Smooth muscle cell (in vitro differentiated cells): ENCODE measurements at regions not wholly inside any gene's neighbourhood (a gene's known extent, or its start where the extent isn't known, plus 50 kb on each side); places are given as distances from the start of the nearest gene placed in this dataset.
"Not testable (repeated sequence)": the region's sequence is repeated elsewhere in the genome, so short reads cannot be mapped to it uniquely, and the experiment has no call there.

ENCODE experiments used
- DNase-seq: peaks from one replicate; lab custom pipeline; 2025; ENCODE audit not compliant: unreplicated experiment; lab: John Stamatoyannopoulos, UW
- H2AFZ ChIP-seq: fragments of 200-600 bp; sonication (generic); 2 replicates; pipeline ENCODE4 v1.6.0; 2016; ENCODE audit warnings: antibody characterized with exemption, low read depth, mild to moderate bottlenecking
- H3F3A ChIP-seq: fragments of 200-600 bp; sonication (generic); 2 replicates; pipeline ENCODE4 v1.6.0; 2017; ENCODE audit warnings: antibody characterized with exemption, low read depth
- H3K27ac ChIP-seq: fragments of 200-600 bp; sonication (generic); 2 replicates; pipeline ENCODE4 v1.5.1; 2016; ENCODE audit warnings: low read depth, mild to moderate bottlenecking
- H3K27me3 ChIP-seq: fragments of 200-600 bp; sonication (generic); 2 replicates; pipeline ENCODE4 v1.6.1; 2016; ENCODE audit warnings: low read depth, mild to moderate bottlenecking
- H3K36me3 ChIP-seq: fragments of 200-600 bp; sonication (generic); 2 replicates; pipeline ENCODE4 v1.5.1; 2016; ENCODE audit warnings: low read depth
- H3K4me1 ChIP-seq: fragments of 200-600 bp; sonication (generic); 2 replicates; pipeline ENCODE4 v1.5.1; 2016; ENCODE audit warnings: low read depth
- H3K4me2 ChIP-seq: fragments of 200-600 bp; sonication (generic); 2 replicates; pipeline ENCODE4 v1.6.0; 2016; ENCODE audit warnings: mild to moderate bottlenecking
- H3K4me3 ChIP-seq: fragments of 200-600 bp; sonication (generic); 2 replicates; pipeline ENCODE4 v1.5.1; 2016; ENCODE audit warnings: mild to moderate bottlenecking
- H3K79me2 ChIP-seq: fragments of 200-600 bp; sonication (generic); 2 replicates; pipeline ENCODE4 v1.6.0; 2016; ENCODE audit warnings: low read depth, mild to moderate bottlenecking
- H3K9ac ChIP-seq: fragments of 200-600 bp; sonication (generic); 2 replicates; pipeline ENCODE4 v1.6.0; 2016; ENCODE audit warnings: low read depth
- H3K9me3 ChIP-seq: fragments of 200-600 bp; sonication (generic); replicated peaks from 2 replicates; pipeline ENCODE4 v1.5.1; 2016; ENCODE audit warnings: low read depth
- H4K20me1 ChIP-seq: fragments of 200-600 bp; sonication (generic); 2 replicates; pipeline ENCODE4 v1.6.0; 2016; ENCODE audit warnings: low read depth
- CTCF ChIP-seq: fragments of 200-600 bp; sonication (generic); IDR thresholded peaks from 2 replicates; pipeline ENCODE4 v1.5.1; 2017; ENCODE audit warnings: borderline replicate concordance, mild to moderate bottlenecking, antibody characterized with exemption; ENCODE audit not compliant: insufficient read depth, poor library complexity, severe bottlenecking
- WGBS: methylation state at CpG from one replicate; pipeline ENCODE4 v1.1.7; 2016; ENCODE audit warnings: low lambda C conversion rate; 5-methylcytosine and 5-hydroxymethylcytosine counted together

GRCh38 chr10:64416011-64416410 is 894.8 kb downstream of the REEP3 start:
- 86% methylated on average over 1 of the region's 1 CpG for WGBS
- Histone ChIP-seq H3K79me2 (no peaks in the 10 kb centered on the region), H3K27ac (no peak overlapping the region), H3K4me3 (no peak overlapping the region), H3K4me2 (no peak overlapping the region), H3K9ac (no peak overlapping the region), H2AFZ (no peak overlapping the region), H3K4me1 (no peaks in the 10 kb centered on the region), H4K20me1 (no peaks in the 10 kb centered on the region), H3K36me3 (no peaks in the 10 kb centered on the region), H3K27me3 (no peaks in the 10 kb centered on the region), H3F3A (no peaks in the 10 kb centered on the region), H3K9me3 (no peaks in the 10 kb centered on the region)
- TF ChIP-seq CTCF: no peak
- no peak for DNase-seq

GRCh38 chr10:64419461-64419860 is 898.3 kb downstream of the REEP3 start:
- Histone ChIP-seq H3K9ac (no peak overlapping the region), H3K4me1 (no peaks in the 10 kb centered on the region), H3K79me2 (no peaks in the 10 kb centered on the region), H3K27me3 (no peaks in the 10 kb centered on the region), H4K20me1 (no peaks in the 10 kb centered on the region), H3K36me3 (no peaks in the 10 kb centered on the region), H3K27ac (no peak overlapping the region), H3K9me3 (no peaks in the 10 kb centered on the region), H2AFZ (no peak overlapping the region), H3F3A (no peaks in the 10 kb centered on the region), H3K4me3 (no peak overlapping the region), H3K4me2 (no peak overlapping the region)
- WGBS: 78% methylated on average over 2 of the region's 2 CpGs
- TF ChIP-seq CTCF: no peak
- DNase-seq: no peak

- Histone ChIP-seq H3K79me2 (no peaks in the 10 kb centered on the region), H3K4me1 (no peaks in the 10 kb centered on the region), H3K4me2 (no peak overlapping the region), H3K9me3 (no peaks in the 10 kb centered on the region), H3K4me3 (no peak overlapping the region), H3K9ac (no peak overlapping the region), H2AFZ (no peak overlapping the region), H3F3A (no peaks in the 10 kb centered on the region), H3K27ac (no peak overlapping the region), H4K20me1 (no peaks in the 10 kb centered on the region), H3K27me3 (no peaks in the 10 kb centered on the region), H3K36me3 (no peaks in the 10 kb centered on the region)
- WGBS: 92% methylated on average over 3 of the region's 3 CpGs
- no peak for TF ChIP-seq CTCF
- no peak for DNase-seq
Observed at GRCh38 chr10:64426745-64427144, 905.5 kb downstream of the REEP3 start.

- Histone ChIP-seq H3K4me2 (no peak overlapping the region), H2AFZ (no peak overlapping the region), H3K27ac (no peak overlapping the region), H3K4me1 (no peaks in the 10 kb centered on the region), H3F3A (no peaks in the 10 kb centered on the region), H3K9ac (no peak overlapping the region), H3K79me2 (no peaks in the 10 kb centered on the region), H4K20me1 (no peaks in the 10 kb centered on the region), H3K4me3 (no peak overlapping the region), H3K27me3 (no peaks in the 10 kb centered on the region), H3K9me3 (no peaks in the 10 kb centered on the region), H3K36me3 (no peaks in the 10 kb centered on the region)
- TF ChIP-seq CTCF: peak; percentile 28
- DNase-seq: no peak
- 13% methylated on average over 2 of the region's 2 CpGs for WGBS
Observed at GRCh38 chr10:64430690-64431323, 909.6 kb downstream of the REEP3 start.

GRCh38 chr10:64441872-64442271 is 920.7 kb downstream of the REEP3 start:
- H2AFZ ChIP-seq, H3K4me1 ChIP-seq, H3K27ac ChIP-seq, H4K20me1 ChIP-seq, H3K9ac ChIP-seq, DNase-seq, H3K9me3 ChIP-seq, H3K4me3 ChIP-seq, H3K36me3 ChIP-seq, H3K4me2 ChIP-seq, H3K27me3 ChIP-seq, H3F3A ChIP-seq, H3K79me2 ChIP-seq: not testable (repeated sequence)
- WGBS: 96% methylated on average over 14 of the region's 14 CpGs
